Superior temporal gyrus (tissue), 1 donor: ENCODE measurements at regions not wholly inside any gene's neighbourhood (a gene's known extent, or its start where the extent isn't known, plus 50 kb on each side); places are given as distances from the start of the nearest gene placed in this dataset.
A peak's percentile ranks its signal among the peaks of the same experiment; 100 is the strongest.
"Not testable (repeated sequence)": the region's sequence is repeated elsewhere in the genome, so short reads cannot be mapped to it uniquely, and the experiment has no call there.

Source experiments
- DNase-seq: peaks from one replicate; pipeline ENCODE4 v3.0.0-alpha.2; 2016; ENCODE audit errors: extremely low spot score

DNA sequence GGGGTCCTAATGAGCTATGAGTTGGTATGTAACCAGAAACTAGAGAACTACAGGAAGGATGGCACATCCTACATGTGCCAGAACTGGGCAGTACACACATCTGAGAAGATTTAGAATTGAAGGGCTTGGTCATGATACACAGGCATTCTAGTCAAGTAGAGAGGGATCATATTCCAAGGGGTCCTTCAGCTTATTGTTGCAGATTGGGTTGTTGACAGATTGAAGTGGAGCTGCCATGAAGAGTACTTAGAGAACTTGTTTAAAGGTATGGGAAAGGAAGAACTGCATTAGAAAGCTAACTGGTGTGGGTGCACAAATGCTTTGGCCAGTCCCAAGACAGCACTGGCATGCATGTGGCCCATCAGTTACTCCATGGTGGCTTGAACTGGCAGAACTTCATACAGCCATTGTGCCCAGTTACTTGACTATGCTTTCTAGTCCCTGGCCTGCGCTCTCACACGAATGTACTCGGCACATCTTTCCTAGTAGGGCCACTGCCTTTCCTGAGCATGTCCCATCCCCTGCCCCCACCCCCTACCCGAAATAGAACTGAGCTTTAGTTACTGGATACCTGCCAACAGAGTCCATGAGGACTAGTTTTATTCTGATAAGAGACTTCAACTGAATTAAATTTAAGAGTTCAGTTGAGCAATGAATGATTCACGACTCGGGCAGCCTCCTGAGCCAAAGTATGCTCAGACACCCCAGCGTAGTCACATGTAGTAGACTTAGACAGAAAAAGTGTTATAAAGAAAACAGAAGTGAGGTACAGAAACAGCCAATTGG lies 64.0 kb downstream of the CCNG2 start:
- DNase-seq: no peak

DNA sequence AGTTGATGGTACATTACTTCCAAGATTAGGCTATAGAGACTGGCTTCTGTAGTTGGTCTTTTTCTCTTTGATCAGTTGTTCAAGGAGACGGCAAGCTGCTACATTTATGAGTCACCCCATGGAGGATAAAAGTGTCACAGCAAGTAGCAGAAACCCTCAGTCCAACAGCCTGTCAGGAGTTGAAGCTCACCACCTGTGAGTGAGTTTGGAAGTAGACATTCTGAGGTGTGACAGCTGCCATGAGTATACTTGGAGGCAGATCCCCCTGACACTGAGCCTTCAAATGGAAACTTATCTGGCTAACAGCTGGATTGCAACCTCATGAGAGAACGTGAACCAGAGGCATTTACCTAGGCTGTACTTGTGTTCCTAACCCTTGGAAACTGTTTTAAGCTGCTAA lies 68.0 kb downstream of the CCNG2 start:
- DNase-seq: no peak

DNA sequence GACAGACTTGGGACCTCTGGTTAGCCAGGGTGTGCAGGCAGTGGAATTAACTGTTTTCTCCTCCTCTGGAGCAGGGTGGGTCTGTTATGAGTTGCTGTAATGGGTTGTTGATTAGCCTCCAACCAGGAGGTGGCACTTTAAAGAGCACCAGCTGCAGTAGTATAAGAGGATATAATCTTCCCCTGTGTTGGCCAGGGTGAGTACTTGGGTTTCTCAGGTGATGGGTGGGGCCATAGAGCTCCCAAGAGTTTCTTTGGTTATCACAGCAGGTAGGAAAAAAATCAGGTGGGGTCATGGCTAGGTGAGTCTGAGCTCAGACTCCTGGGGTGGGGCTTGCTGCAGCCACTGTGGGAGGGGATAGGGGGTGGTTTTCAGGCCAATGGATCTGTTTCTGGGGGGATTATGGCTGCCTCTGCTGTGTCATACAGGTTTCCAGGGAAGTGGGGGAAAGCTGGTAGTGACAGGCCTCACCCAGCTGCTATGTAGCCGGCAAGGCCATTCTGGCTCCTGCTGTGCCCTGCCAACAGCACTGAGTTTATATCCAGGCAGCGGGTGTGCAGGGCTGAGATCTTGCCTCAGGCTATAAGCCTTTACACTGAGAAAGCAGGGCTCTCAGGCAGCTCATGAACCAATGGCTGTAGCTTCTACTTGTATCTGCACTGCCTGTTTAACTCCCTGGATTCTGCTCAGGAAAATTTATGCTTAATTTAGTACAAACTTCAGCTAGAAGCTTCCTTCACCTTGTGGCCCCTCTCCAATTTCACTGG lies 70.1 kb downstream of the CCNG2 start:
- no peak for DNase-seq

DNA sequence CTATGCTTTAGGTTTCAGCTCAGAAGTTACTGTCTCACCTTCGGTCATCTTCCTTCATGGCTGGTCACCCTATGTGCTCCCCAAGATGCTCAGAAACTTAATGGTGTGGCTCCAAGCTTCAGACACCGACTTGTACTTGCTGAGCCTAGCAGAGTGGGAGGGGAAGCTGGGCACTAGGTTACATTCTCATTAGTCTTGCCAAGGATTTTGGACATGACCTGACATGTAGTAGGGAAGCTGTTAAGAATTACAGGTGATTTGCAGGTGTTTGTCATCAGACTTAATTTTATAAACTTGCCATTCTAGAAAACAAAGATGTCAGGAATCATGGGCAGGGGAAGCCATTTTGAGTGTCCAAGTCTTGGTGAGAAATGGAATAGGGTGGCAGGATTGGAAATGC lies 72.4 kb downstream of the CCNG2 start:
- DNase-seq: no peak

DNA sequence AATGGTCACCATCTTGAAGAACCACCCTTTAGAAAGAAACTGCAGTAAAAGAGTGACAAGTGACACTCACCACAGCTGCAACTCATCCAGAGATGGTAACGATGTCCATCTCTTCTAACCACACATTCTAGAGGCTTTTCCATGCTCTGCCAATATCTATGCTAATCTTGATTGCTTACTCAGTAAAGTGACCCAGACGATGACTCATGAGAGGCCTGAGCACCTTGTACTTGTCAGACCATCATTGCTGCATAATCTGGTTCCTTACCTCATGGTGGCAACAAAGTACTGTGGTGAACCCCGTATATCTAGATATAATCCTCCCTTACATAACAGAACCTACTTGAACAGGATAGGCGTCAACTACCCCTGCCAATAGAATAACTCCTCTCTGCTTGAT lies 75.6 kb downstream of the CCNG2 start:
- DNase-seq: no peak

DNA sequence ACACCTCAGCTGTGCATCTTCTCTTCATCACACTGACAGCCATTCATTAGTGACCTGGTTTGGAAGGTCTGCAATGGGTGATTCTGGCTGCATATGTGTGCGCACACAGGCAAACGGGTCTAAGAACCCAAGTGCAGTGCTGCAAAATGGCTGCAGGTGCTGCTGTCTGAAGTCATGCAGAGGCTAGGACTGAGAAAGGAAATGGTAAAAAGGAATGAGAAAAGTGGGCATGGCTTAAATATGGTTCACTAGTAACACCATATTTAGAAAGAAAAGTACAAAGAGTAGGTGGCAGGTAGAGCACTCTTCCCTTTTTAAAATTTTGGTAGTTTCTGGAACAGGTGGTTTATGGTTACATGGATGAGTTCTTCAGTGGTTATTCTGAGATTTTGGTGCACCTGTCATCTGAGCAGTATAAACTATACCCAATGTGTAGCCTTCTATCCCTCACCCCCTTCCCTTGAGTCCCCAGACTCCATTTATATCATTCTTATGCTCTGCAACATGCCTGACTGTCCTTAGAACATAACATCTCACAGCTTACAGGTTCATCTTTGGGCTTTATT lies 78.4 kb downstream of the CCNG2 start:
- no peak for DNase-seq

DNA sequence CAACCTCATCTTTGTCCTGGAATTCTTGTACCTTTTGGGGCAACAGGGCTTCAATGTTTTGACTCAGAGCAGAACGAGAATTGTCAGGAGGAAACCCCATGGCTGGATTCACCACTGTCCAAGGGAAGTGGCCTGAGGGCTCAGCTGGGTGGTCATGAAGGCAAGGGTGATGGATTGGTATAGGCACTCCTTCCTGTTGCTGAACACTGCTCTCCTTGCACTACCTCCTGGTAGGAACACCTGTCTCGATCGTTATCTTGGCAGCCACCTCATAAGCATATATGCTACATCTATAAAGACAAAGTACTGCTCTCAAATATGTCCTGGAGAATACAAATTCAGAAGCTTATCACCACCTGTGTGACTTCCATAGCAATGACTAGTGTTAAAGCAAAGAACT lies 79.8 kb downstream of the CCNG2 start:
- DNase-seq: no peak

DNA sequence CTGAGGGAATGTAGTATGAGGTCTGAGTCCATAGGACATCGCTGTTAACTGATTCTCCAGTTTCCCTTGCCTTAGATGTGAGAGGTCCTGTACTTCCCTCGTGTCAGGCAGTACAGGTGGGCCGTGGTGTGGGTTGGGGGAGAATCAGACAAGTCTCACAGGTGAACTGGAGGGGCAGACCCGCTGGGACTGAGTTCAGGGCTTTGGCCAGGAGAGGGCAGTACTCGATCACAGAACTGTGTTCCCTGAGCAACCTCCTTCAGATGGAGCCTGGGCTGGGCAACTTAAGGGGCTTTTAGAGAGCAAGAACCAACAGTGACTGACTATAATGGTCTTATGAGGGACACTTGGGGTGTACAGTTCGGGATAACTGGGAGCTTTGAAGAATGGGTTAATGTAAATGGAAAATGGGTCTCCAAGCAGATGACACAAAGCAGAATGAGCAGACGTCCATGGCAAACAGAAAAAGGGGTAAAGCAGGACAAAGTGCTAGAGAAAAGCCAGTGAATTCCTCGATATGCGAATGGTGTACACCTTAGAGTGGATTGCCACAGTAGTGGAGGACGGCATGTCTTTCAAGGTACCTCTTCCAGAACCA lies 83.6 kb downstream of the CCNG2 start:
- DNase-seq: peak; percentile 59

DNA sequence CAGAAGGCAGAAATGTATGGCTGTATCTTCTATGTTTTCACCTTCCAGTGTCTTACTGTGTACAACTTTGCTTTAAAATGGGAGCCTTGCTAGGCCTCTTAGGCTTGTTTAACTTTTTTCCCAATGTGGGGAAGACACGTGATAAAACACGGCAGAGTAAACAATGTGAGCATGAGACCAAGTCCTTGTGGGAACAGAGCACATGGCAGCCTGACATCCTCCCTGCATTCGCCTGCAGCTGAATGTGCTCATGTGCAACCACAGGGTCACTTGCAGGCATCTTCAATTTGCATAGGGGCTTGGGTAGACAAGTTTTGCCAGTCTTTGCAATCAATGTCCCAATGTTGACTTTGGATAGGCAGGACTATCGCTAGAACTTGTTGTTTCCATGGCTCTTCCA lies 91.8 kb downstream of the CCNG2 start:
- no peak for DNase-seq

DNA sequence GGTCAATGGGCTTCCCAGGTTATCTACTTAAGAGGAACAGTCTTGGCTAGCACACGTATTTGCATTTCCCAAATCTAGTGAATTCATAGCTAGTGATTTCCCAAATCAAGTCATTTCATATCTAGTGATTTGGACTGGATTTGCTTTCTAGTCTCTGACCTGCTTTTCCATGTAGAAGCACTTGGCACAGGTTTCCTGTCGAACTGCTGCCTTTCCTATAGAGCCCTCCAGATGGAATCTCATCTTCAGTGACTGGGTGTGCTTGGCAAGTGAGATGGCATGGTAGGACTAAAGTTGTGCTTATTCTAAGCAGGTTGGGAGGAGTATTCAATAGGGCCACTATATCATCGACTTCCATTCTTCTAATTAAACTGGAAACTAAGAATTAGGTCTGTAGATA lies 94.7 kb downstream of the CCNG2 start:
- DNase-seq: no peak

DNA sequence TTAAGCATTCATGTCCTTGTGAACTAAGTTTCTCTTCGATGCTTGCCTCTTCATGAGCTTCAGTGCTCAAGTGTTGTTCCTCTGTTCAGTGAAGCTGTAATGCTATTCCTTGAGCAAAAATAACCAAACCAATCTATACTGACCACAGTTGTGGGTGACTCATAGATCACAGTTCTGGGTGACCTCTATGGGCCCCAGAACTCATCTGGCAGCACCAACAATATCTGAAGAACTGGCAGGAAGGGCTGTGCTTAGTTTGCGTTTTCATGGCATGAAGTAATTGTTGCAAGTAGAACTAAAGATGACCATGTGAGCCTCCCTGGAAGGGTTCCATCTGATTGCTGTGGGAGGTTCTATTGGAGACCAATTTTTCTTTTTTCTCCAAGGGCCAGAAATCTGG lies 106.2 kb downstream of the CCNG2 start:
- DNase-seq: no peak

DNA sequence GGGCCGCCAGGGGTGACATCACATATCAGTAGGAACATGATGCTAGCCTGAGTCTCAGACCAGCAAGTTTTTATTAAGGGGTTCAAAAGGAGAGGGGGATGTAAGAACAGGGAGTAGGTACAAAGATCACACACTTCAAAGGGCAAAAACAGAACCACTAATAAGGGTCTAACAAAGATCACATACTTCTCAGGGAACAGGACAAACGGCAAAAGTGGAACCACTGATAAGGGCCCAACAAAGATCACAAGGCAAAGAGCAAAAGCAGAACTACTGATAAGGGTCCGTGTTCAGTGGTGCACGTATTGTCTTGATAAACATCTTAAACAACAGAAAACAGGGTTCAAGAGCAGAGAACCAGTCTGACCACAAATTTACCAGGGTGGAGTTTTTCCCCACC lies 107.0 kb downstream of the CCNG2 start:
- DNase-seq: not testable (repeated sequence)

DNA sequence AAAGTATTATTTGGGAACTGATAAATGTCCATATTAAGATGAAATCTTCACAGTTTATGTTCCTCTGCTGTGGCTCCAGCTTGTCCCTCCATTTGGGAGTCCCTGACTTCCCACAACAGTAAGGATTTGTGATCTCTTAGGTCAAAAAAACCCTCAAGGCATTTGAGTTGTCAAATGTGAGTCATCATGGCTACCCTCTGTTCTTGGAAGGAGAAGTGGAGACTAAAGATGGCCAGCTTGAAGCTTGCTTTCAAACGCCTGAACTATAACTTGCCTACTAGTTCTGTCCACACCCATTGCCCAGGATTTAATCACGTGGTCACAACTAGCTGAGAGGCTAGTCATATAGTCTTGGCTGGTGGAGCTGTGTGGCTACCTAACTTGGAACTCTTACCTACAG lies 107.8 kb downstream of the CCNG2 start:
- DNase-seq: no peak

DNA sequence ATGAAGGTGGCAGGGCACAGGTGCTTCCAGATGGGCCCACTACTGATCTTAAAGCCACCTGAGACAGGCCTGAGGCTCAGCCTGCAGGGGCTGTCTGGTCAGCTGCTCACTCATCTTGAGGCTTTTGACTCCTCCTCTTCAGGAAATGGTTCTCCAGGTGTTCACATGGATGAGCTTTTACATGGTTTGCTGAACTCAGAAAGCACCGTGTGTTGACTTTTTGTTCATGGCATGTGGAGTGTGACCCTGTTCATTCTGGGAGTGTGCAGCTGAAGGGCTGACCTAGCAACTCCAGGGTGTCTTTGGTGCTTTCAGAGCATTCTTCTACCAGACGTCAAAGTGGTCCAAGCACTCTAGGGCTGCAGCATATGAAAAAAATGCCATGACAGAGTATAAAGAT lies 111.1 kb downstream of the CCNG2 start:
- no peak for DNase-seq

DNA sequence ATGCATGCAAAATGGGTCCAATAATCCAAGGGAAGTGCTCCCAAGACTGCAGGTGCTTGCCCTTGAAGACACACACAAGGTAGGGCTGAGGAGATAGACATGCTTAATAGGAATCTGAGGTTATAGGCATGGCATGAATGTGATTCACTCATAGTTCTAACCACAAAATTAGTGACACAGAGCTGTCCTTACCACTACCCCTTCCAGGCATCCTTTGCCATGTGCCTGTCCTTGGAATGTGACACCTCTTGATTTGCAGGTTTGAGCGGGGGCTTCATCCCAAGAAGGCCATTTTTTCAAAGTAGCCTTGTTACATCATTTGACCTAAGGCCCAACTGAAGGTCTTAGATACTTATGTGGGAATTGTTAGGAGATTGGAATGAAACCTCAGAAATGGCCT lies 112.5 kb downstream of the CCNG2 start:
- DNase-seq: no peak

DNA sequence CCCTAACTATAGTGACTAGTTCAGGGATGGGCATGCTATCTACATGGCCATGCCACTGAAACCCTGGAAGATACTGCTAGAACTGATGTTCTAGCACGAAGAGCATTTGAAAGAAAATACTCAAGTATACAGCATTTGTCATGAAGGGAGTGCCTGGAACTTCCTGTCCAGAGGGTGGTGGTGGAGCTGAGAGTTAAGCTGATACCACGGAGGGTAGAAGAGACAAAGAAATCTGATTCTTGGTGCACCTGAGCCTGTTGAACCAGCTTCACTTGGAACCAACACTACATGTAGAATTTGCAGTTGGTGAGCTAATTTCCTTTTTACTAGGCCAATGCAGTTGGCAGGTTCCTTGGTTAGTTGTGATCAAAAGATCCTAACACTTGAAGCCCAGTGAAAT lies 116.4 kb downstream of the CCNG2 start:
- DNase-seq: no peak

DNA sequence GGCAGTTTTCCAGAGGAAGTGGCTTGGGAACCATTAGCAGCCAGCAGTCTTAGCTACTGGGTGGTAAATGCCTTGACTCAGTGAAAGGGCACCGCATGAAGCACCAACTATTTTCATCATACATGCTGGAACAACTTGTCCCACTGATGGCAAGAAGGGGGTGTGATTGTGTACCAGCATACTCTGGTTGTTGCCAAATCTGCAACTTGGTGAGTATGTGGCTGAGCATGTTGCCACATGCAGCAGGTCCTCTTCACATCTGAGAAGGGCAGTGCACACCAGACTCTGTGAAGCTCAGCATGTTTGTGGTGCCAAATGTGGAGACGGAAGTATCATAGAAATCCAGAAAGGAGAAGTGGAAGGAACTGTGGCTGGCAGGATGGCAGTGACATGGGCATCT lies 122.1 kb downstream of the CCNG2 start:
- not testable (repeated sequence) for DNase-seq

DNA sequence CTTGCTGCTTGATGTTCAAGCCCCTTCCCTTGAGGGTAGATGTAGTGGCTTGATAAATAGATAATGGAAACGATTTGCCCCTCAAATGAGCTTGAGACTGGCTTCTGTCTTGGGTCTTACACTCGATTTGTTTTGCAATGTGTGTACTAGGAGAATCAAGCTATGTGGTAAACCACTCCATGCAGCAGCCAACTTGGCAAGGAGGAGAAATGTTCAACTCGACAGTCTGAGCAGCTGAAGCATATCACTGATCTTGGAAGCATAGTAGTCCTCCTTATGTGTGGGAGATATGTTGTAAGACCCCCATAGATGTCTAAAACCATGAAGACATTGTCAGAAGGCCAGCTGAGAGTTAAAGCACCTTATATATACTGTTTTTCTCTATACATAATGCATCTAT lies 125.3 kb downstream of the CCNG2 start:
- no peak for DNase-seq

DNA sequence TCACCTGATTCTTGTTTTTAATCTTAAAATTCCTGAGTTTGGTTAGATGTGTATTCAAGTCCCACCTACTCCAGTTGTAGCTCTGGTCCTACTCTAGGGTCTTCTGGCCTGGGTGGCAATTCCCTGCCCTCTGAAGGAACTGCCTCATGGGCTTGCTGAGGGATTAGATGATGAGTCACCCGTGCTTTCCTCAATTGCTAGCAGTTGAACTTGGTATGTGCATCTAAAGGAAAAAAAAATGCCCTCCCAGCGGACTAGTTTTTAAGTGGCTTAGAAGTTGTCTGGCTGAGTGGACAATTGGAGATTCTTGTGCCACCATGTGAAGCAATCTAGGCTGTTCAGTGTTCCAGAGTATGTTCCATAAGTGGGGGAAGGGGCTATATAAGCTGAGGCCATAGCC lies 127.0 kb downstream of the CCNG2 start:
- DNase-seq: no peak

DNA sequence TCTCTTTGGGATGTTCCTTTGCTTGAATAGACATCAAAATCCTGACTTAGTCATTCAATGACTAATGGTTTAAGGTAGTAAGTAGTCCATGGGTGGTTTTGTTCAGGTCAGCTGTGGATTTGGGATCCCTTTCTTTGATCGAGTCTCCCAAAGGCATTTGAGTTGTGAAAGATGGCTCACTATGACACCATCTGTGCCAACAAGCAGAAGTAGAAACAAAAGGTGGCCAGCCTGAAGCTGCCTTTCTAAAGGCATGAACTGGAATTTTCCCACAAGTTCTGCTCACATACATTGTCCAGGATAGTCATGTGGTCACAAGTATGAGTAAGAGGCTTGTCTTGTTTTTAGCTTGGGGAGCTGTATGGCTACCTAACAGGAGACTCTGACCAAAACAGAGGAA lies 129.9 kb downstream of the CCNG2 start:
- no peak for DNase-seq

DNA sequence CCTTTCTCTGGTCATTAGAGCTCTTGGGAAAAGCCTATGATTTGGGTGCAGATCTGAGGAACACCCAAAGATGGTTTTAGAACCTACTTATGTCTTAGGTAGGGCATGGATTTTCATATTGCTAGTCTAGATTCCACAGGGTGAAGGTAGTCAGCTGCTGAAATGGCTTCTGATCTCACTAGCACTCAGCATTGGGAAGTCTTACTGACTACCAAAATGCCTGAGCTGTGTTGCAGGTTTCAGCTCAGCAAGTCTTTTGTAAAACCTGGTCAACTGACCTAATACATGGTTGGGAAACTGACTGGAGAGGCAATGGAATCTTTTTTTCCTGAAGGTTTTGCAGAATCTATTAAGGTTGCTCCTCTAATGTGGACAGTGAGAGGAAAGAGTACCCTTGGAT lies 136.4 kb downstream of the CCNG2 start:
- no peak for DNase-seq

DNA sequence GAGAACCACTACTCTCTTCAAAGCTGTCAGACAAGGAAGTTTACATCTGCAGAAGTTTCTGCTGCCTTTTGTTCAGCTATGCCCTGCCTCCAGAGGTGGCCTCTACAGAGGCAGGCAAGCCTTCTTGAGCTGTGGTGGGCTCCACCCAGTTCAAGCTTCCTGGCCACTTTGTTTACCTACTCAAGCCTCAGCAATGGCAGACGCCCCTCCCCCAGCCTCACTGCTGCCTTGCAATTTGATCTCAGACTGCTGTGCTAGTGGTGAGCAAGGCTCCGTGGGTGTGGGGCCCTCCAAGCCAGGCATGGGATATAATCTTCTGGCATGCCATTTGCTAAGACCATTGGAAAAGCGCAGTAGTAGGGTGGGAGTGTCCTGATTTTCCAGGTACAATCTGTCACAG lies 144.0 kb downstream of the CCNG2 start:
- DNase-seq: not testable (repeated sequence)

DNA sequence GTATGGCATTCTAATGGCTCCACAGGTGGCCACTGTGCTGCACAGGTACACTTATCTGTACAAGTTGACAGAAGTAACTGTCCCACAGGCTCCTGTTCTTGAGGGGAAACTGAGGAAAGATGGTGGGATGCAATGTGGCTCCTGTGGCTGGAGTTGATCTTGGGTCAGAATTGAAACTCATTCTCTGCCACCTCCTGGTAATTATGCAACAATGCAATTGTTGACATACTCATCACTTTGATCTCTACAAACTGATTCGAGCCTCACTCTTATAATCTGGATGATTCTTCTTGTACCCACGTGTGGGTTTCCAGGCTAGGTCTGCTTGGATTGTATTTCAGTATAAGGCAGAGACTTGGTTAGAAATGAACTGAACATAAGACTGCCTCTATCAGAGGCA lies 148.8 kb downstream of the CCNG2 start:
- no peak for DNase-seq
